Pons (tissue), 1 donor: ENCODE measurements at regions not wholly inside any gene's neighbourhood (a gene's known extent, or its start where the extent isn't known, plus 50 kb on each side); places are given as distances from the start of the nearest gene placed in this dataset.

ENCODE experiments used
- DNase-seq: peaks from one replicate; pipeline ENCODE4 v3.0.0-alpha.2; 2016; ENCODE audit warnings: low spot score

DNA sequence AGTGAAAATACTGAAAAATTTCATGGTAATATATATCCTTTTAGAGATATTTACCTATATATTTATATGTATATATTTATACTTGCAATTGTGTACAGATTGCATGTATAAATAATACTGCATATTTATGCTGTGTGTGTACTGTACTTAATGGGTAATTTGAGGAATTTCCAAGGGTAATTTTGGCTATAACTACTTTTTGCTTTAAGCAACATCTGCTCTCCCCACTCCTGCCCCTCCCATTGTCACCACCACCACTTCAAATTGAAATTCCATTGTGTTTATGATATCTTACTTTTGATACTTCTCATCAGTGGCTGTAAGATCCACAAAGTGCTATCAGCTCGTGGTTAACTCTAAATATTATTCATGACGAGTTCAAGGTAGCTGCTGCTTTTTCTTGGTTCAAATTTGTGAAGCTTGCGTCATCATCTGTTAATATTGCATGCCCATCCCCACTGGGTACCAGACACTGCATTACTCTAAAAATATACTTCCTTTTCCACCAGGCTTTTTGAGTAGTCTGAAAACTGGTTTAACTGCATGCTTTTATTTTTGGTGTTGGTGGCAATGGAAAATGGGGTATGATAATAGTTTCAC, 91.7 kb upstream of the MITF start:
- DNase-seq: no peak

- DNase-seq: no peak
These were observed 92.2 kb upstream of the MITF start for GRCh38 chr3:69647081-69647480.

DNA sequence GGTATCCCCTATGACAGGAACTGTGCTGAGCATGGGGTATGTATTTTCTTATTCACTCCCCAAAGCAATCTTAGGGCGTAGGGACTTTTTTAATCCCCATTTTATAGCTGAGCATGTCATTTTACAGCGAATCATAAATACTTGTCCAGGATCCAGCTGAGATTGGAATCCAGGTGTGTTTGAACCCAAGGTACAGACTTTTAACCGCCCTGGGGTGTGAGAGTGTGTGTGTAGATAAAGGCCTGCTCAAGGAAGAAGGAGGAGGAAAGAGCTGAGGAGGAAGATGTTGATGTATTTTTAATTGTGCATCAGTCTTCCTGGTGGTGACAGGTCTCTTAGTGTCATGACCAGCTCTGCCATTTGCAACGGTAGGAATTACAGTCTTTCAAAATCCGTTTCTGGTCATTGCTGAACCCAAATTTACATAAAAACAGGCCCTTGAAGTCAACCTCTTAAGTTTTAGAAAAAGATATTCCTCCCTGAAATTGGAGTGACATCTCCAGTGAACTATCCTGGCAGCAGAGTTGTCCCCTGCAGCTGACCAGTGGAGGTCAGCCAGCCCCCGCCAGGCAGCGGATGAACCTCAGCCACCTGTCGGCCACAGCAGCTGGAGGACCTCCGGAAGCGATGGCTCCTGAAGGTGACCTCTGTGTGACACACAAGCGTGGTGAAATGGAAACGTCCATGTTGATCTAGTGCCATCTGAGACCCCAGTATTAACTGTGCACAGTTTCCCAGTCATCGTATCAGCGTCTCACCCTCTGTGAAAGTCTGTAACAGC, 92.8 kb upstream of the MITF start:
- DNase-seq: no peak

DNA sequence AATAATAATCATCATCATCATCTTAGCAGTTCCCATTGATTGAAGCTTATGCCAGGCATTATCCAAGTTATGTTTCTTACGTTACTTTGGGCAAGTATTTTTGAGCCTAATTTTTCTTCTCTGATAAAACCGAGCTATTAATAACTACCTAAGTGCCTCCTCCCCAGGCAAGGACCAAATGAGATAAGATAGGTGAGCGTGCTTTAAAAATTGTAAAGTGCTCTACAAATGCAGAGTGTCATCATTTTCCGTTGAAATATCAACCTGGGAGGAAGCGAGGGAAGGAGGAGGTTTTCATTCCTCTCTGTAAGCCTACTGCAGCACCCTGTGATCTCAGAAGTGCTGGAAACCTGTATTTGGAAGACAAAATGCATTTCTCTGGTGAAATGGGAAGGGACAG, 96.7 kb upstream of the MITF start:
- DNase-seq: no peak

DNA sequence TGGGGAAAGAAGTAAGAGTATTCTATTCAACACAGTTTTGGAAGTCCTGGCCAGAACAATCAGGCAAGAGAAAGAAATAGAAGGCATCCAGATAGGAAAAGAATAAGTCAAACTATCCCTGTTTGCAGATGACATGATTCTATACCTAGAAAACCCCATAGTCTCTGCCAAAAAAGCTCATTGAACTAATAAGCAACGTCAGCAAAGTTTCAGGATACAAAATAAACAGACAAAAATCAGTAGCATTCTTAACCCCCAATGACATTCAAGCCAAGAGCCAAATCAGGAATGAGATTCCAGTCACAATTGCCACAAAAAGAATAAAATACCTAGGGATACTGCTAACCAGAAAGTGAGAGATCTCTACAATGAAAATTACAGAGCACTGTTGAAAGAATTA, 99.4 kb upstream of the MITF start:
- no peak for DNase-seq

- DNase-seq: no peak
These were observed 110.3 kb upstream of the MITF start for GRCh38 chr3:69628951-69629350.

DNA sequence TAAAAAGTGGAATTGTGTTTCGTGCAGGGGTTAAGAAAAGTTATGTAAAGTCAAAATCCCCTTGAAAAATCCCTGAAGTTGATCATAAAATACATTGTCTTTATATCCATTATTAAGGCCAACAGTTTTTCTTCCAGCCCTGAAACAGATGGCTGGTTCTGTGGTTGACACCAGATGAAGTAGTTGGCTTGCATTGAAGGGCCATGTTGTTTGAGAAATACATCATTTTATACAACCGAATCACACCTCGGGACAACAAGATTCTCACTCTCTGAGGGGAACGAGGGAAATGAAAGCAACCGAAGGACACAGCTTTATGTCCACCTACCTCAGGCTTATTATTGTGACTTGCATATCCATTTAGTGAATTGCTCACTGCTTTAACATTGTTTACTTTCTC, 126.0 kb upstream of the MITF start:
- DNase-seq: no peak

GRCh38 chr3:69612791-69613190, 126.5 kb upstream of the MITF start:
- no peak for DNase-seq

GRCh38 chr3:69609566-69609965, 129.7 kb upstream of the MITF start:
- DNase-seq: peak; percentile 34

GRCh38 chr3:69607466-69608305, 131.6 kb upstream of the MITF start:
- DNase-seq: no peak

GRCh38 chr3:69605867-69606266, 133.4 kb upstream of the MITF start:
- no peak for DNase-seq

DNA sequence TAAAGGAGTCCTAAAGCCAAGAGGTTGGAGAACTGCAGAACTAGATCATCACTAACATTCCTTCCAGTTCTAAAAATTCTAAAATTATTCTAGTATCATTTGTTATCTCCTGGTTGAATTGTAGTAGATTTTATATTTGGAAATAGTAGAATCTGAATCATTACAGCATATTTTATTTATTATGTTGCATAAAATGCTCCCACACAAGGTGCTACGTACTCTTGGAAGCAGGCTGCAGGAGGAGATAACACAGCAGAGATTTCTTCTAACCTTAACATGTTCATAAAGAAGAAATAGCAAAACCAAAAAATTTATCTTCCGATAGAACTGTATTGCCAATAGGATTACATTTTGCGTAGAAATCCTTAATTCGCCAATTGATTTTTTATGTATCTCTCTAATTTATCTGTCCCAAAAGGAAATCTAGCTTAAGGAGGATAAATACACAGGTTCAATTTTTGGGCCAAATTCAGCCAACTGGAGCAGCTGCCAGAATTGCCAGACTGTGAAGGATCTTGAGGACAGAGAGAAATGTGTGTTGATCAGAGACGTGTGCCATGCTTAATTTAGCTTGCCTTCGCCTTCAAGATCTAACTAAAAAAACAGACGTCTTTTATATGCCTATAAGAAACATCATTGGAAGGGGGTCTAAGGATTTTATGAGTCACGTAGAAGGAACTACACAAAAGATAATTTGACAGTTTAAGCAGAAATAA, 134.4 kb upstream of the MITF start:
- DNase-seq: no peak

- no peak for DNase-seq
These were observed 137.2 kb upstream of the MITF start for GRCh38 chr3:69602112-69602511.

DNA sequence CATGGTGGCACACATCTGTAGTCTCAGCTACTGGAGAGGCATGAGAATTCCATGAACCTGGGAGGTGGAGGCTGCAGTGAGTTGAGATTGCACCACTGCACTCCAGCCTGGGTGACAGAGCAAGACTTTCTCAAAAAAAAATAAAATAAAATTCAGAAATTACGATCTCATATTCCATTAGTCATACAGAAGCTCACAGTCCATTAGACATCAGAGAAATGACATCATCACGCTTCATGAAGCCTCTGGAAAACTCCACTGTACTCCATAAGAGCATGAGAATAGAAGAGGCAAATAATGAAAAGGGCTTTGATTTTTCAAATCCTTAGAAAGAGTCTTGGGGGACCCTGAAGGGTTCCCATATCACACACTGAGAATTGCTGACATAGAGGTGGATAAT, 145.0 kb upstream of the MITF start:
- no peak for DNase-seq

DNA sequence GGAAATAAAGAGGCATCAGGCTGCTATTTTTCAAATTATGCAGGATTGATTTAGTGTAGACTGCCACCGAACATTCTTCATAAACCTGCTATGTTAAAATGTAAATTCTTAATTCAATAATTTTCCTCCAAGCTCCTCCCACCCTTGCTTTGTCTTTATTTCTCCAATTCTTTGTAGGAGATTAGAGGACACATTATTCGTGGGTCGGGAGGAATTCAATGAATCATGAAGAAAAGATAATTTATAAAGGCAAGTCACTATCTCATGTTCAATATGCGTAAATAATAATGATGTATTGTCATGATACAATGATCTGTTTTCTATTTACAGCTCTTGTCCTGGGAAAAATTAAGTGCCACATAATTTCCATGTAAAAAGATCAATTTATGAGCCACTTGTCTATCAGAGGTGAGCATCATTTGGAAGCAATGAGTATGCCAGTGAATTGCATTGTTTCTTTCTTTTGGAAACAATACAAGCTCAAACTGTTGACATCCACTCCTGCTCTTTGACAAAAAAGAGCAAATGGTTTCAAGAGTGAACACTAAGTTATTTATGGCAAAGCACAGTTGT, 148.0 kb upstream of the MITF start:
- no peak for DNase-seq

GRCh38 chr3:69590111-69590510, 149.2 kb upstream of the MITF start:
- DNase-seq: no peak

GRCh38 chr3:69588170-69588569, 151.1 kb upstream of the MITF start:
- DNase-seq: no peak

DNA sequence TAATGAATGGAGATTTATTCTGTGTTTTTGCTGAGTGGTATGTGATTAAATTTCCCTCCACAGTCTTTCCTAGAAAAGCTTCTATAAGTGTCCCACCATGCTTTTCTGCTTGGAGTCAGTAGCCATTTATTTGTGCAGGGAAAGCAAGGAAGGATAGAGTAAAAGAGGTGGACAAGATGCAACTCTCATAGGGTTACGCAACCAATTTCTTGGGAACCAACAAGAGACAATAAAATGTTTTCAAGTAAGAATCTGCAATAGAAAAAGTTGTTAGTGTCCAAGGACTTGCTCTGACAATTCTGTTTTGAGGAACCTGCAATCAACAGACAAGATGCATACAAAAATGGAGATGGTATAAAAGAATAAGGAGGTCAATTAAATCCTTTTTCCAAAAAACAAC, 153.8 kb upstream of the MITF start:
- no peak for DNase-seq

DNA sequence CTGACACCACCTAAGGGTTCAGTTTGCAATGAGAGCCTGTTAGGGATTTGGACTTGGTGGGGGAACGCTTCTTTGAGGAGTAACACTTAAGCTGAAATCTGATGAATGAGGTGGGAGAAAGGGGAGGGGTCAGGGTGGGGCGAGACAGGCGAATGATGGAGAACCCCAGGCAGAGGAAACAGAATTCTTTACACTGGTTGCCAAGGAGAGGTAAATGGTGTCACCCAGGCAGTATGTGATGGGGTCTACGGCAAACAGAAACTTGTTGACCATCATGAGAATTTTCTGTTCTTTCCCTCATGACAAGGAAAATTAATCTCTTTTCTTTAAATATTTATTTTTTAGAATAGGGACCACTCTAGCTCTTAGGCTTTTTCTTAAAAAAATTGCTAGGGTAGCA, 157.2 kb upstream of the MITF start:
- no peak for DNase-seq

- DNase-seq: no peak
These were observed 159.8 kb upstream of the MITF start for GRCh38 chr3:69579306-69580041.

DNA sequence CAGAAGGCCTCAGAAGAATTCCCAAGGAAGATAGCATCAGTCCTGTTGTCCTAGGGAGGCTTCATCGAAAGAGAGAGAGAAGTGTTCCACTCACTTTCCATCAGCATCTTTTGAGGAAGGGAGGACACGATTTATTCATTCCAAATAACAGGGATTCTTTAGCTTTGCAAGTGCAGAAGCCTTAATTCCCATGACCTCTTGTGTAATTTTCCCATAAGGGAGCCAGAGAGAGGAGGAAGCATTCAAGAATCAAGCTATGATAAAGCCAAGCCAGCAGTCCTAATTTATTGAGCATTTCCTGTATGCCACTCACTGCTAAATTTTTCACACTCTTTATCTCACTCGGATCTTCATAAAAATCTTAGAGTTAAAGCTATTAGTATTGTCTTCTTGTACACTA, 169.7 kb upstream of the MITF start:
- no peak for DNase-seq
